WI38 (cell line): ENCODE measurements at regions not wholly inside any gene's neighbourhood (a gene's known extent, or its start where the extent isn't known, plus 50 kb on each side); places are given as distances from the start of the nearest gene placed in this dataset.

Experiments
- H3K4me3 ChIP-seq: 2 replicates; pipeline ENCODE4 v1.5.1; 2011; ENCODE audit warnings: low read depth, mild to moderate bottlenecking, control low read depth, low read length
- TF ChIP-seq, protein P1 (sequence below): IDR thresholded peaks from 2 replicates; pipeline ENCODE4 v1.5.1; 2012; ENCODE audit warnings: low read depth, mild to moderate bottlenecking, control low read depth, low read length

DNA sequence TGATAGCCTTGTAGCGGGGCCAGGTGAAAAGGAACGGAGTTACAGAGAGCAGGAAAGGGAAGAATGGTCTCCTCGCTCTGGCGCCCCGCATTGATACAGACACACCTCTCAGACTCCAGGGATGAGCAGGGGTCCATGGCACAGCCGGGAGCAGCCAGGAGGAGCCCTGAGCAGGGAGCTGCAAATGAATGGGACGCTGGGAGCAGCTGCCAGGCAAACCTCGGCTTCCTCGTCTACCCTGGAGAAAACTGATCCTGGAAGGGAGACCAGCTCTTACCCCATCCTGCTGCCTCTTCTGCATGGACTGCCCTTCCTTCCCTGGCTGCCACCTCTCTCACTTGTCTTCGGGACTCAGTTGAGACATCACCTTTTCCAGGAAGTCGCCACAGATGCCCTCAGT lies 97.3 kb upstream of the MAFB start:
- TF ChIP-seq, protein P1, sequence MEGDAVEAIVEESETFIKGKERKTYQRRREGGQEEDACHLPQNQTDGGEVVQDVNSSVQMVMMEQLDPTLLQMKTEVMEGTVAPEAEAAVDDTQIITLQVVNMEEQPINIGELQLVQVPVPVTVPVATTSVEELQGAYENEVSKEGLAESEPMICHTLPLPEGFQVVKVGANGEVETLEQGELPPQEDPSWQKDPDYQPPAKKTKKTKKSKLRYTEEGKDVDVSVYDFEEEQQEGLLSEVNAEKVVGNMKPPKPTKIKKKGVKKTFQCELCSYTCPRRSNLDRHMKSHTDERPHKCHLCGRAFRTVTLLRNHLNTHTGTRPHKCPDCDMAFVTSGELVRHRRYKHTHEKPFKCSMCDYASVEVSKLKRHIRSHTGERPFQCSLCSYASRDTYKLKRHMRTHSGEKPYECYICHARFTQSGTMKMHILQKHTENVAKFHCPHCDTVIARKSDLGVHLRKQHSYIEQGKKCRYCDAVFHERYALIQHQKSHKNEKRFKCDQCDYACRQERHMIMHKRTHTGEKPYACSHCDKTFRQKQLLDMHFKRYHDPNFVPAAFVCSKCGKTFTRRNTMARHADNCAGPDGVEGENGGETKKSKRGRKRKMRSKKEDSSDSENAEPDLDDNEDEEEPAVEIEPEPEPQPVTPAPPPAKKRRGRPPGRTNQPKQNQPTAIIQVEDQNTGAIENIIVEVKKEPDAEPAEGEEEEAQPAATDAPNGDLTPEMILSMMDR = no peak
- H3K4me3 ChIP-seq = no peak overlapping the region

DNA sequence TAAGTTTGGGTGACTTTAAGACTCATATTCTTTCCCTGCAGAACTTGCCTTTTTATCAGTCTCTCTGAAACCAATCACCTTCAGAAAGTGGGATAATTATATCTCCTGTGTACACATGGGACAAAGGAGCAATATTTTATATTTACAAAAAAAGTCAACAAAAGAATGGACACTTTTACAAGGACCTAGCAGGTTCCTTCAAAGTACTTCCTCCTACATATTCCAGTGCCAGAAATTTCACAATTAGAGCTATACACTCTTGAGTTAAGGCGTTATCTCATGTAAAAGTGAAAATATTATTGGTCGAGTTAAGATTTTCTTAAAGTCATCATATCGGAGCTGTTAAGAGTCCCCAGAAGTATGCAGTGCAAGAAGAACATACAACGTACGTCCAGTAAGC lies 98.9 kb upstream of the MAFB start:
- TF ChIP-seq, protein P1 = no peak
- no peak overlapping the region for H3K4me3 ChIP-seq

DNA sequence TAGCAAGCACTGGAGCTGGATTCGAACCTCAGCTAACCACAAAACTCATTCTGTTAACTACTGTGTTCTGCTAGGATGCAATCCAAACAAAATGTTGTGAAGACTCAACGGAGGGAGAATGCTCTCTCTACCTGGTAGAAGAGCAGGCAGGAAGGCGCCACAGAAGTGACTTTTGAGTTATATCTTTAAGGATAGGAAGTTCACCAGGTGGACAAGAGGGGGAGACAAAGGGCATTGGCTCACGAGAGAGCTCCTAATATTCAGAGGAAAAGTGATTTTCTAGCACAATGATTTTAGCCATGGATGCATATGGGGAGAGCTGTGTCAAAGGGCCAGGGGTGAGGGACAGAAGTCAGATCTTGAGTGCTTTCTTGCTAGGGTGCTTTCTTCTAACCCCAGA lies 108.4 kb upstream of the MAFB start:
- TF ChIP-seq, protein P1 = peak; percentile 42

DNA sequence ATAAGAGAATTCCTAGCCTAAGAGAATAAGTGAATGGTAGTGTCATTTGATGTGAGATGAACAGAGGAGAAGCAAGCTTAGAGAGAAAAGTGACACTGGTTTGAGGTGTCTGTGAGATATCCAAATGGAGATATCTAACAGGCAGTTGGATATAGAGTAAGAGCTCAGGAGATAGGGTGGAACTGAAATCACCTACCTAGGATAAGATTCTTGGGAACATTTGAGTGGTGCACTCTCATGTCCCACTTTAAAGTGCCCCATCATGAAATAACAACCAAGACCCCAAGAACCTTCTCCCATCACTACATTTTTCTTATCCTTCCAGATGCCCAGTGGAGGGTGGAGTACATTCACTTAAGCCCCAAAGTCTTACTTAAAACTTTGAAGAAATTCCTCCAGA lies 109.0 kb upstream of the MAFB start:
- TF ChIP-seq, protein P1 = no peak
- H3K4me3 ChIP-seq = no peak overlapping the region

More for the DNA sequence above, 108.4 kb upstream of the MAFB start:
- H3K4me3 ChIP-seq = no peak overlapping the region

DNA sequence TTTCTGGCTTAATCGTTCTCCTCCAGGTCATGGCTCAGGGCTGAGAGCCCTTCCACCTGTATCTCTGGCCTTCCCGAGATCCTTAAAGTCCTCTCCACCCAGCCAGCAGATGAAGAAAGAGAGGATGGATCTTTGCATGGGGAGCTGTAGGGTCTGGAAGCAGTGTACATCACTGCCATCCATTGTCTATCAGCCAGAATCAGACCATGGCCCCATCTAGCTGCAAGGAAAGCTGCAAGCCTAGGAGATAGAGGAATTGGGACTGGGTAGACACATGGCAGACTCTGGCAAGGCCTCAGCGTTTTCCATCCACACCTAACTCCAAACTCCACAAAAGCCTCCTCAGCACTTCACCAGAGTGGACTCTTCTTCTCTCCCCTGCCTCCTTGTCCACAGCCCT lies 113.8 kb upstream of the MAFB start:
- no peak overlapping the region for H3K4me3 ChIP-seq
- TF ChIP-seq, protein P1 = no peak

DNA sequence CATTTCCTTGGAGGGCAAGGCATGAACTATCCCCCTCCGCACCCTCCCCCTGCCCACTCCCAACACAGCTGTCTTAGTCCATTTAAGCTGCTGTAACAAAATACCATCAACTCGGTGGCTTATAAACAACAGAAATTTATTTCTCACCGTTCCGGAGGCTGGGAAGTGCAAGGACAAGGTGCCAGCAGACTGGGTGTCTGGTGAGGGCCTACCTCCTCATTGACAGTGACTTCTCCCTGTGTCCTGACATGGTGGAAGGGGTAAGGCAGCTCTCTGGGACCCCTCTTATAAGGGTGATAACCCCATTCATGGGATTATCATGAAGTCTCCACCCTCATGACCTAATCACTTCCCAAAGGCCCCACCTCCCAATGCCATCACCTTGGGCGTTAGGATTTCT lies 114.3 kb upstream of the MAFB start:
- TF ChIP-seq, protein P1 = no peak
- H3K4me3 ChIP-seq = no peak overlapping the region

DNA sequence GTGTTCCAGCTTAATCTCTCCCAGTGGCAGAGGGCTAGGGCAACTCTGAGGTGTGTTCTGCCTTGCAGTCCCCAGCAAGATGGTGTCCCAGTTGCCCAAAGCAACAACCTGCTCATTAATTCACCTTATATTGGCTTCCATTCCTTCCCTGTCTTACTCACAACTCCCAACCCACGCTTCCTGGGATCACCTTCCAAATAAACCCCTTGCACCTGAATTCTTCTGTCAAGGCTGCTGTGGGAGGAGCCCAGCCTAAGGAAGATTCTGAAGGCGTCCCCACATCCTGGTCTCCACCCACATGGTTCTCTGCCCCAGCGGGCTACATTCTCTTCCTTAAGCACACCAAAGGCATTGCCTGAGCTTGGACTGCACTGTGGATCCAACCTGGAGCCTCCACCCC lies 116.6 kb upstream of the MAFB start:
- no peak overlapping the region for H3K4me3 ChIP-seq
- TF ChIP-seq, protein P1 = no peak
